A673 (cell line): ENCODE measurements at regions not wholly inside any gene's neighbourhood (a gene's known extent, or its start where the extent isn't known, plus 50 kb on each side); places are given as distances from the start of the nearest gene placed in this dataset.
A peak's percentile ranks its signal among the peaks of the same experiment; 100 is the strongest.

Experiments used
- BruUV-seq: library from RNA; stranded (reverse); fragments of 400-500 nt; replicated peaks from 2 replicates; lab custom pipeline; 2021; lab: Mats Ljungman, UMichigan
- CTCF ChIA-PET: fragments of 300-600 bp; sonication (Branson Sonifier 250); formaldehyde crosslinking; loops from one replicate; lab custom pipeline; 2022; ENCODE audit warnings: antibody characterized with exemption; lab: Charles Lee
- POLR2A ChIA-PET: fragments of 300-600 bp; sonication (Branson Sonifier 250); formaldehyde crosslinking; loops from one replicate; lab custom pipeline; 2022; ENCODE audit warnings: antibody characterized with exemption; ENCODE audit not compliant: low non-redundant PET; lab: Charles Lee
- DNase-seq: peaks from one replicate; pipeline ENCODE4 v3.0.0-alpha.2; 2015; ENCODE audit warnings: low spot score
- H3K27ac ChIP-seq: fragments of 200-600 bp; sonication (generic); 2 replicates; pipeline ENCODE4 v1.5.1; 2016; ENCODE audit warnings: mixed run types, low read depth, mild to moderate bottlenecking, mixed read lengths, antibody characterized with exemption, low read length; ENCODE audit not compliant: poor library complexity, severe bottlenecking
- H3K27me3 ChIP-seq: fragments of 200-600 bp; sonication (generic); replicated peaks from 2 replicates; pipeline ENCODE4 v1.6.1; 2017; ENCODE audit warnings: mixed run types, low read depth, mild to moderate bottlenecking, mixed read lengths, antibody characterized with exemption, low read length; ENCODE audit not compliant: insufficient read depth, poor library complexity
- H3K36me3 ChIP-seq: fragments of 200-600 bp; sonication (generic); 2 replicates; pipeline ENCODE4 v1.6.1; 2016; ENCODE audit warnings: mixed run types, mild to moderate bottlenecking, mixed read lengths, antibody characterized with exemption, low read length; ENCODE audit not compliant: insufficient read depth, poor library complexity, severe bottlenecking
- H3K4me1 ChIP-seq: fragments of 200-600 bp; sonication (generic); 2 replicates; pipeline ENCODE4 v1.6.1; 2017; ENCODE audit warnings: mixed run types, mild to moderate bottlenecking, mixed read lengths, antibody characterized with exemption, low read length; ENCODE audit not compliant: insufficient read depth, poor library complexity, severe bottlenecking
- H3K4me3 ChIP-seq: fragments of 200-600 bp; sonication (generic); 2 replicates; pipeline ENCODE4 v1.5.1; 2016; ENCODE audit warnings: low read depth, mixed run types, mild to moderate bottlenecking, mixed read lengths, low read length; ENCODE audit not compliant: poor library complexity, severe bottlenecking
- H3K9me3 ChIP-seq: fragments of 200-600 bp; sonication (generic); 2 replicates; pipeline ENCODE4 v1.6.1; 2016; ENCODE audit warnings: mixed run types, low read depth, mild to moderate bottlenecking, mixed read lengths, antibody characterized with exemption, low read length; ENCODE audit not compliant: poor library complexity, severe bottlenecking
- CTCF ChIP-seq: fragments of 300-800, 200-600 bp; sonication (generic); conservative IDR thresholded peaks from 2 replicates; pipeline ENCODE4 v1.5.1; 2017; ENCODE audit warnings: low read depth, mild to moderate bottlenecking, antibody characterized with exemption, low read length, moderate library complexity, mixed read lengths
- EZH2 ChIP-seq: fragments of 200-600 bp; sonication (generic); IDR thresholded peaks from 2 replicates; pipeline ENCODE4 v1.6.1; 2017; ENCODE audit warnings: borderline replicate concordance, low read depth, mild to moderate bottlenecking, mixed read lengths, antibody characterized with exemption, low read length; ENCODE audit not compliant: poor library complexity, severe bottlenecking
- intact Hi-C: fragments of 100-400 bp; cut with micrococcal nuclease; formaldehyde crosslinking; loops from one replicate; pipeline ENCODE4 v1.10.0; 2022; ENCODE audit not compliant: unreplicated experiment

- intact Hi-C loops: no loop called here
- Histone ChIP-seq H3K27ac (no peak overlapping the region), H3K36me3 (no peaks in the 10 kb centered on the region), H3K27me3 (no peaks in the 10 kb centered on the region), H3K4me3 (no peak overlapping the region), H3K9me3 (no peaks in the 10 kb centered on the region), H3K4me1 (no peaks in the 10 kb centered on the region)
- ChIA-PET POLR2A (no interaction called here), CTCF (no interaction called here)
- no peak for TF ChIP-seq CTCF
- TF ChIP-seq EZH2: no peak
- BruUV-seq: no TSS peak
- no peak for DNase-seq
These were observed 102.1 kb upstream of the CEP78 start for GRCh38 chr9:78133751-78134150.

GRCh38 chr9:78132701-78133058 lies 101.1 kb upstream of the GNAQ start:
- intact Hi-C loops: no loop called here
- TF ChIP-seq EZH2 (no peak), CTCF (no peak)
- POLR2A ChIA-PET: no interaction called here
- H3K4me3 ChIP-seq: peak overlapping the region; percentile 2
- H3K27me3 ChIP-seq: no peaks in the 10 kb centered on the region
- H3K27ac ChIP-seq: no peak overlapping the region
- H3K9me3 ChIP-seq: no peaks in the 10 kb centered on the region
- no peaks in the 10 kb centered on the region for H3K36me3 ChIP-seq
- CTCF ChIA-PET: no interaction called here
- no TSS peak for BruUV-seq
- H3K4me1 ChIP-seq: no peaks in the 10 kb centered on the region
- DNase-seq: no peak

- Histone ChIP-seq H3K9me3 (no peaks in the 10 kb centered on the region), H3K36me3 (no peaks in the 10 kb centered on the region), H3K4me3 (peak overlapping the region; percentile 2), H3K27me3 (no peaks in the 10 kb centered on the region), H3K4me1 (no peaks in the 10 kb centered on the region), H3K27ac (no peak overlapping the region)
- no peak for TF ChIP-seq EZH2
- no peak for TF ChIP-seq CTCF
- ChIA-PET POLR2A (no interaction called here), CTCF (no interaction called here)
- no TSS peak for BruUV-seq
- intact Hi-C loops: no loop called here
- DNase-seq: no peak
These were observed 100.5 kb upstream of the GNAQ start for GRCh38 chr9:78131969-78132700.
